Activated CD8-positive, alpha-beta memory T cell treated with anti-CD3 and anti-CD28 coated beads, Interleukin-2, amount 10 ng/mL, durations not matched to agents 7 days and 5 days (primary cell): ENCODE measurements at regions not wholly inside any gene's neighbourhood (a gene's known extent, or its start where the extent isn't known, plus 50 kb on each side); places are given as distances from the start of the nearest gene placed in this dataset.

Source experiments
- ATAC-seq: fragments of 150-1000 bp; cut with Tn5 transposase; one replicate; pipeline ENCODE4 v1.10.0; 2021; ENCODE audit warnings: moderate library complexity
- CTCF ChIA-PET: fragments of 350-600 bp; sonication (Branson Sonifier 250); formaldehyde crosslinking; loops from one replicate; lab custom pipeline; 2021; ENCODE audit warnings: antibody characterized with exemption; lab: Charles Lee
- DNase-seq: peaks from one replicate; pipeline ENCODE4 v3.0.0-alpha.2; 2020
- H3K27ac Mint-ChIP-seq: one replicate; pipeline ENCODE4 v1.8.0; 2021; ENCODE audit warnings: mild to moderate bottlenecking, mixed read lengths
- H3K27me3 Mint-ChIP-seq: one replicate; pipeline ENCODE4 v1.8.0; 2021; ENCODE audit warnings: mixed read lengths
- H3K36me3 Mint-ChIP-seq: one replicate; pipeline ENCODE4 v1.8.0; 2021; ENCODE audit warnings: mild to moderate bottlenecking, mixed read lengths
- H3K4me1 Mint-ChIP-seq: one replicate; pipeline ENCODE4 v1.8.0; 2021; ENCODE audit warnings: mixed read lengths
- H3K4me3 Mint-ChIP-seq: one replicate; pipeline ENCODE4 v1.8.0; 2021; ENCODE audit warnings: mild to moderate bottlenecking, moderate library complexity, mixed read lengths
- H3K9me3 Mint-ChIP-seq: one replicate; pipeline ENCODE4 v1.8.0; 2022; ENCODE audit warnings: low read depth, mixed read lengths

DNA sequence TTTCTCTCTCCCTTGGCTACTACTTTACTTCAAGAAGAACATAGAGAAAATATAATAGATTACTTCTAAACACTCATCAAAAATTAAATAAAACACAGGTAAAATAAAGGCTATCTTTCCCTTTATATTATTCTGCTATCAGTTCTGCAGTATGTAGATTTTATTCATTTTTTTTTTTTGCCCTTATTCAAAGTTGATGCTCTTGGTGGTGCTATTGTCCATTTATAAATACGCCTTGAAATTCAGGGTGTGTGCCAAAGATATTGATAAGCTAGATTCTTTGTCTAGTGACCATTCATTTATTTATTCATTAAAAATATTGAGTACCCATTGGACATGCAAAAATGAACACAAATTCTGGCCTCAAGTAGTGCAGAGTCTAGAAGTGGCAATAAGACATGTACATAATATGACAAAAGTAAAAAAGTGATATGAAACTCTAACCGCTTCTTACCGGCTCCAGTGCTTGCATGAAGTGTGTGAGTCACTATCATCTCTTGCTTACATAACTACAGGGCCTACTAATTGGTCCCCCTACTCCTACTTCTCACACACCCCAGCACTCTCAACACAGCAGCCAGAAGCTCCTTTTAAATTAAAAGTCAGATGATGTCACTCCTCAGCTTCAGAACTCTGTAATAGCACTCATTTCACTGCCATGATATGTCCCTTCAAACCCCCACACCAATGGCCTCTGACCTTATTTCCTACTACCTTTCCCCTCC lies 208.3 kb upstream of the FANCL start:
- ATAC-seq (no peak), DNase-seq (no peak)
- Mint-ChIP-seq H3K36me3 (no peaks in the 10 kb centered on the region), H3K4me3 (no peak overlapping the region), H3K27ac (no peak overlapping the region), H3K4me1 (peaks cover 3% of the 10 kb centered on the region), H3K27me3 (peaks cover 11% of the 10 kb centered on the region), H3K9me3 (no peaks in the 10 kb centered on the region)
- CTCF ChIA-PET: interaction anchor here (1.0 to 2.0 kb wide), 4 partner anchors 8 to 690 kb away, joined by 3 to 8 read pairs (median 6); no protein-coding TSS in a partner anchor

DNA sequence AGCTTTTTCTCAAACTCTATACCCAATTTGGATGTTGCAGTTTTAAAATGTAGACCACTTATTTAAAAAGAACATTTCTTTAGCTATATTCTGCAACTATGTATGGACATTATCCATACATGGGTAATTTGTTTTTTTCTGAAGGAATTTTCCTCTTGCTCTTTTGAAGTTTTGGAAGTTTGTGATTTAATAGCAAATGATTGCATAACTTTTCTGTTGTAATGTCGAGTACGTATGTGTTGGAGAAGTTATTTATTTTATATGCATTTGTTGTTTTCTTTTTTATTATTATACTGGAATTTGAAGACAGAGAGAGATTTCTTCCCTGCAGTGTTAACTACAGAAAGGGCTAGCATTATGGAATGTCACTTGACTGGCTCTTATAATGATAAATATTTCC lies 207.7 kb upstream of the FANCL start:
- no peak for DNase-seq
- CTCF ChIA-PET: interaction anchor here (1.6 to 2.0 kb wide), 3 partner anchors 9 to 689 kb away, joined by 4 to 8 read pairs (median 7); no protein-coding TSS in a partner anchor

DNA sequence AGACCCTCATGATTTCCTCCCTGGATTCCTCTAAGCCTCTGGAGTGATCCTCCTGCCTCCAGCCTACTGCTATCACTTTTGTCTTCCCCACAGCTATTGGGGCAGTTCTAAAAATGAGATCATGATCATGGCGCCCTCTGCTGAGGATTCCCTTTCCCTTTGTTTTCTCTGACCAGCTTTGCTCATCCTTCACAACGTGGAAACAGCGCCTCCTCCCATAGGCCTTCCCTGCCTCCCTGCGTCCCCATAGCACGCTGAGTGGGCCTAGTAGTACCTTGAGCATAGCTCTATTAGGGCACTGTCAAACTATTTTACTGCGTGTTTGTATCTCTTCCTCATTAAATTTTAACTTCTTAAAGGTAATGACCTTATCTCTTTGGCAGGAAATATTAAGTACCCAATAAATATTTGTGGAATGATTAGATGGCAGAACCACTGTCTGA lies 207.0 kb upstream of the FANCL start:
- Mint-ChIP-seq H3K27ac (no peak overlapping the region), H3K4me1 (peaks cover 3% of the 10 kb centered on the region), H3K36me3 (no peaks in the 10 kb centered on the region), H3K4me3 (no peak overlapping the region), H3K27me3 (peaks cover 13% of the 10 kb centered on the region), H3K9me3 (no peaks in the 10 kb centered on the region)
- DNase-seq (peak; percentile 58), ATAC-seq (peak; percentile 55)
- CTCF ChIA-PET: interaction anchor here (0.7 to 2.0 kb wide), 7 partner anchors 9 to 727 kb away, joined by 3 to 8 read pairs (median 5); no protein-coding TSS in a partner anchor

More for the DNA sequence above, 207.7 kb upstream of the FANCL start:
- H3K4me1 Mint-ChIP-seq: peaks cover 3% of the 10 kb centered on the region
- H3K27me3 Mint-ChIP-seq: peaks cover 13% of the 10 kb centered on the region
- no peaks in the 10 kb centered on the region for H3K36me3 Mint-ChIP-seq
- H3K4me3 Mint-ChIP-seq: no peak overlapping the region
- no peak overlapping the region for H3K27ac Mint-ChIP-seq
- no peak for ATAC-seq
- H3K9me3 Mint-ChIP-seq: no peaks in the 10 kb centered on the region

DNA sequence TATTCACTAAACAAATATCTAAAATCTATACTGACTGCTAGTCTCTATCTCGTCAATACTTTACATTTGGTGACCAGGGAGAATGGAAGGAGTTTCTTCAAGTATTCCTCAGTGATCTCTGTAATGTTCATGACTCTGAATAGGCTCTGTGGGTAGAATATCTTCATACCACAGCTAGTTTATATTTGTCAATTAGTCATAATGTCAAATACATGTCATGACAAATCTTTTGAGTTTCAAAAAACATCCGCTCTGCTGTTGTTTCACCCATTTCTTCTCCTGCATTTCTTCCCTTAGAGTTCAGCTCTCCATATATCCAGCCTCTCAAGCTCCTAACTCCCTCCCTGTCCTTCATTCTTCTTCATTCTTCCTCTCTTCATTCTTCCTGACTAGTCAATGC lies 206.5 kb upstream of the FANCL start:
- CTCF ChIA-PET: interaction anchor here (0.7 to 2.0 kb wide), 7 partner anchors 8 to 727 kb away, joined by 3 to 8 read pairs (median 5); no protein-coding TSS in a partner anchor
- no peak overlapping the region for H3K4me3 Mint-ChIP-seq
- ATAC-seq: no peak

DNA sequence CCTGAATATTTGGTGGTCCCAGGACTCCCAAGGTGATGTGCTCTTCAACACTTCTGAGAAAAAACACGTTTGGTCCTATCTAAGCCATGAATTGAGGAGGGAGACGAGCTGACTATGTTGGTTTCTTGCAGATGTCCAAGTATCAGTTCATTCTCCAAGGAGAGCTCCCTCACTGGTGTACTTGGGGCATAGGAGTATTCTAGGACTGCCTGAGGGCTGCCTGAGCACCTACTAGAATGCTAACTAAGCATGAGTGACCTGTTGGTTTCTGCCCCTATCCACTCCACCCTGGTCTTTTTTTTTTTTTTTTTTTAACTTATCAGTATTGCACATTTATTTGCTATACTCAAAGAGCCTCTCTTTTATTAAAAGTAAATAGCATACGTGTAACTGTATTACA lies 200.5 kb upstream of the FANCL start:
- Mint-ChIP-seq H3K9me3 (no peaks in the 10 kb centered on the region), H3K4me3 (no peak overlapping the region), H3K27ac (no peak overlapping the region), H3K4me1 (no peaks in the 10 kb centered on the region), H3K27me3 (peaks cover 15% of the 10 kb centered on the region), H3K36me3 (no peaks in the 10 kb centered on the region)
- CTCF ChIA-PET: no interaction called here
- no peak for DNase-seq
- no peak for ATAC-seq

More for the DNA sequence above, 206.5 kb upstream of the FANCL start:
- Mint-ChIP-seq H3K27me3 (peaks cover 13% of the 10 kb centered on the region), H3K36me3 (no peaks in the 10 kb centered on the region), H3K27ac (no peak overlapping the region), H3K4me1 (peaks cover 3% of the 10 kb centered on the region), H3K9me3 (no peaks in the 10 kb centered on the region)
- DNase-seq: no peak

DNA sequence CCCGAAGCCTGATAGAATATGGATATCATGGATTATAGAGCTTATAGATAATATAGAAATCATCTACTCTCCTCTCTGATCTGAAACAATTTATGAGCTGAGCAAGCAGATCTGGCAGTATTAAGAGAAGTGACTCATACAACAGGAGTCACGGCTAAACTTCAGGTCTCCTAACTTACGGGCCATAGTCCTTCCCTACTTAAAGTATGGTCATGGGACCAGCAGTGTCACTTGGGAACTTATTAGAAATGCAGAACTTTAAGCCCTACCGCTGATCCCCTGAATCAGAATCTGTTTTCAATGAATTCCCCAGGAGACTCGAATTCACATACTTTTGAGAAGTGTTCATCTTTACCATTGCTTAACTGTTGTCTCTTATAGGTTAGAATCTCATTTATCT lies 195.7 kb upstream of the FANCL start:
- Mint-ChIP-seq H3K27ac (no peak overlapping the region), H3K36me3 (no peaks in the 10 kb centered on the region), H3K9me3 (no peaks in the 10 kb centered on the region), H3K27me3 (peaks cover 22% of the 10 kb centered on the region), H3K4me3 (no peak overlapping the region), H3K4me1 (no peaks in the 10 kb centered on the region)
- CTCF ChIA-PET: no interaction called here
- DNase-seq: no peak
- no peak for ATAC-seq

DNA sequence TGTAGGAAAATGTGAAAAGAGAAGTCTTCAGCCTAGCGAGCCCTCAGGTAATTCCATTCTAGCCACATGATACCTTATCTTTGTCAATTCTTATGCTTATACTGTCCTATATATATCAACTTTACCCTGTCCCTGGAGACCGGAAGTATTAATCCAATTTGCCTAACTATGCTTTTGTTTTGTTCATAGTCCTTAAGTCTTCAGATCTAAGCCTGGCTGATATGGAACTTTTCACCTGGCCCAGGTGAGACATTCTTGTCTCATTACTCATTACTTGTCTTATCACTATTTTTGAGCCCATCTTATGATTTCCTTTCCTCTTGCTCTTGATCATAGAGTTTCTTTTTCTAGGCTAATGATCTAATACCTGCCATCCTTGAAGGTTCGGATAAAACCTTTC lies 194.1 kb upstream of the FANCL start:
- Mint-ChIP-seq H3K27ac (no peak overlapping the region), H3K4me1 (no peaks in the 10 kb centered on the region), H3K36me3 (no peaks in the 10 kb centered on the region), H3K9me3 (no peaks in the 10 kb centered on the region), H3K4me3 (no peak overlapping the region), H3K27me3 (peaks cover 31% of the 10 kb centered on the region)
- no peak for ATAC-seq
- CTCF ChIA-PET: no interaction called here
- no peak for DNase-seq

DNA sequence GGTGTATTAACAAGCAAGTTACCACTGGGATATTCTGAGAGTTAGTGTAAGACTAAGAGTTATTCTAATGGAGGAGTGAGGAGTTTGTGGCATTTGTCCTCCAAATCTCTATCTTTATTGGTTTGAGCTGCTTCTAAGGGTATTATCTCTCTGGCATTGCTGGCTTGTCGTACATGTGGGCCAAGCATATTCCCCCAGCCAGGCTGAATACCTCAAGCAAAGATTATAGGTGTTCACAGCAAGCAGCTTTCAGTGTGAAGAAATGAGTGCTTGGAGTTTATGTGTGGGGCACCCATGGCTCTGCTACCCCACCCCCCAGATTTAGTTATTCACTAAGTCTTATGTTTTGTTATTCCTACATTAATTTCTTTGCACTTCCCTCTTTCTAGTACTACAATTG lies 193.6 kb upstream of the FANCL start:
- Mint-ChIP-seq H3K9me3 (no peaks in the 10 kb centered on the region), H3K27me3 (peaks cover 35% of the 10 kb centered on the region), H3K4me1 (no peaks in the 10 kb centered on the region), H3K4me3 (no peak overlapping the region), H3K27ac (no peak overlapping the region), H3K36me3 (no peaks in the 10 kb centered on the region)
- CTCF ChIA-PET: no interaction called here
- DNase-seq (no peak), ATAC-seq (no peak)

DNA sequence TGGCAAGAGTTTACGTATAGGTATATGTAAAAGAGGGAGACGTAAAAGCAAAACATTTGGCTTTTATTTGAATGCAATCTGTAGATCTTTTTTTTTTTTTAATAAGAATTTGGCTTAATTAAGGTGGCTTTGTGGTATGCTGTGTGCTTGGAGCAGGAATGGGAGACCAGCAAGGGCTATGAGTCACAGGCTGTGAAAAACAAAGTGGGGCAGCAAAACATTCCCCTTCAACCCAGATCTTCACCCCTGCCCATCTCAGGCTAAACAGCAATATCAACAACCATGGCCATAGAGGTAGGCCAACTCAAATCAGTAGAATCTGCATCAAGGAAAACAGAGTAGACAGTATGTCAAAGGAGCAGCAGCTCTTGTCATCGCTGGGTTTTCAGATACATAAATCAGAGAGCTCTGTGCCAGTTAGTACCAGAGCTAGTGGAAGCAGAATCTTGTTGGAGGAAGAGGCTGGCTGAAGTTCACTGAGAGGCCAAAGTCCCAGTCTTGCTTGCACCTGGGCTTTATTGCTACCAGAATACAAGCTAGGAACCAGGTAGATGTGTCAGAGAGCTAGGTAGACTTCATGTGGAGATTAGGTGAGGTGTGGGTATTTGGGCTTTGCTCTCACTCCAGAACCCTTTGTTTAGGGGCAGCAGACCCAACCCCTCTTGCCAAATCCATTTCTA lies 191.5 kb upstream of the FANCL start:
- ATAC-seq (no peak), DNase-seq (no peak)
- Mint-ChIP-seq H3K9me3 (no peaks in the 10 kb centered on the region), H3K36me3 (no peaks in the 10 kb centered on the region), H3K4me1 (peaks cover 2% of the 10 kb centered on the region), H3K27me3 (peaks cover 47% of the 10 kb centered on the region), H3K4me3 (no peak overlapping the region), H3K27ac (no peak overlapping the region)
- CTCF ChIA-PET: no interaction called here

DNA sequence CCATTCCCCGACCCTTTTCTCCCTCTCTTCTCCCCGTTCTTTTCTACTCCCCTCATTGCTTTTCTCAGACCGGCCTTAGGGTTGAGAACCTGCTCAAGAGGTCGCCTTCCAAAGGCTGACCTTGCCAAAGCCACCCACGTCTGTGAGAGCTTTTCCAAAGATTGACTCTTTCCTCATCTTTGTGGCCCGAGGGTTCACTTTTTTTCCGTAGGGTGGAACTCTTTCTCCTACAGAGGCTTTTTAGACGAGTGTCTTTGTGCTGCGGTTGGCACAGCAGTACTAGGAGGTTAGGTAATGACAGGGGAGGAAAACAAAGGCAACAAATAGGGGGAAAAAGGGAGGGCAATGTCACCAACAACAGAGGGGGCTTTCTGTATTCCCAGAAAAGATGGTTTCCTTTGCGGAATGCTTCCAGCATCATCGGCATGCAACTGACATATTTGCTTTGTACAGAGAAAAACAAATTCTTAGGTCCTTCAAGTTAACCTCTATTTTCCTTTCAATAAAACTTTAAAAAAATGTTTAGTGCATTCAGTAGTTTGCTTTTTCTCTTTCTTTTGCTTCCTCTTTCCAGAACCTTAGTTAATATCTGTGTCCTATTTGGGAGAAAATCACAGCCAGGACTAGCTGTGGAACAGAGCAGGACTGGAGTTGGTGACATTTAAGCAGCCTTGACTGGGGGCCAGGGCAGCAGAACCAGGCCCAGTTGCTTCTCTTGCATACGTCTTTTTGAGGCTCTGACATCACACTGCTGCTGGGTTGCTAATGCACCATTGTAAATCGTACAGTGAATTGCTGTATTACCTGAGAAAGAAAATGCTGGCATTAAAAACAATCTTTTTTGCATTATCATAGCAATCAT lies 188.1 kb upstream of the FANCL start:
- H3K9me3 Mint-ChIP-seq: no peaks in the 10 kb centered on the region
- no peaks in the 10 kb centered on the region for H3K36me3 Mint-ChIP-seq
- H3K4me3 Mint-ChIP-seq: peak overlapping the region; percentile 30
- ATAC-seq (no peak), DNase-seq (no peak)
- H3K27ac Mint-ChIP-seq: no peak overlapping the region
- H3K27me3 Mint-ChIP-seq: peaks cover 62% of the 10 kb centered on the region
- peaks cover 6% of the 10 kb centered on the region for H3K4me1 Mint-ChIP-seq
- CTCF ChIA-PET: no interaction called here

DNA sequence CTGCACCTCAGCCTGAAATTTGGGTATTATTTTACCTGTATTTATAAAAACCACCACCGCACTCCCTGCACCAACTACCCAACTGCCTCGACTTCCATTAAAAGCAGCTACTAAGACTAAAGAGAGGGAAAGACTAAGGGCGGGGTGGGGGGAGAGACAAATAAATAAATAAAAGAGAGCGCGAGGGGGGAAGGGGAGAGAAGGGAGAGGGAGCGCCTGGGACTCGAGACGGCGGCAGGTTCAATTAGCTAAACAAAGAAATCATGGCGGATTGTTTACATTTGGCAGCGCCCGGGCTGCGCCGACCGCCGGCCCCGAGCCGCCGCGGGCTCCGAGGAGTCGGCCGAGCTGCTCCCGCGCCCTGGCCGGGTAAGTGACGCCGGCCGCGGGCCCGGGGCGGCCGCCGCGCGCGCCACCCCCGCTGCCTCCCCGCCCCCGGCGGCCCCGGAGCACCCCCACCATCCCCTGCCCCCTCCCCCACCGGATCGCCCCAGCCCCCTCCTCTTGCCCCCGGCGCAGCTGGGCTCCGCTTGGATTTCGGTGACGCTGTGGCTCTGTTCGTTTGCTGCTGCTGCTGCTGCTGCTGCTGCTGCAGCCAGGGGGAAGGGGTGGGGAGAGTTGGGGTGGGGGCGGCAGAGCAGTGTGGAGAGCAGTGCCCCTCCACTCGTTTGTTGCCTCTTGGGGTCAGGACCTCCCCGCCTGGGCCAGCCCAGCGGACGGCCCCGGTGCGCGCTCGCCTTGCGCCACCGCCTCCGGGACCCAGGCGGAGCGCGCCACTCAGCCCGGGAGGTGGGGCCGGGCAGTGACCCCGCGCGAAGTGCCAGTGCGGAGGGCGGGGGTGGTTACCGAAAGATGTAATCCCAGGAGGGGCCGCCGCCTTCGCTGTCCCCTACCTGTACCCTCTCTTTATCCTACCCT lies 187.2 kb upstream of the FANCL start:
- H3K27me3 Mint-ChIP-seq: peaks cover 62% of the 10 kb centered on the region
- ATAC-seq (no peak), DNase-seq (no peak)

DNA sequence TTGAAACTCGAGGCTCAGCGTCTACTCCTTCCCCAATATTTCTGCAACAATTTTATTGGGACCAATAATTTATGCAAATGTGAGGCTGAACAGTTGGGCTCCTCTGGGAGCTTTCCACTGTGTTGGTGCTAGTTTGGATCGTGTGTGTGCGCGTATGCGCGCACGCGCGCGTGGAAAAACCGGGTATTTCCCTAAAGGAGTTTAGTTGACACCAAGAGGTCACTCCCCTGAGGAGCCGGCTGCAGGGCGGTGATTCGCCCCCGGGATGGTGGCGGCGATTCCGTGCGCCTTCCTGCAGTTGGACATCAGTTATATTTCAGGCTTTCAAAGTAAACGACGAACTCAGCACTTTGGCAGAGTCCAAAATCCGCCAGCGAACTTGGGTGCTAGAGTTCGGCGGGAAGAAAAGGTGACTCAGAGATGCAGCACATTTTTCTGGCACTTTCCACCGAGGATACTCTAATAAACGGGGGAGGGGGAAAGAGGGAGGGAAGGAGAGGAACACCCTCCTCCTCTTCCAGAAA lies 186.5 kb upstream of the FANCL start:
- ATAC-seq (no peak), DNase-seq (no peak)
- Mint-ChIP-seq H3K4me3 (peak overlapping the region; percentile 63), H3K36me3 (no peaks in the 10 kb centered on the region), H3K27me3 (peaks cover 57% of the 10 kb centered on the region), H3K9me3 (no peaks in the 10 kb centered on the region), H3K27ac (no peak overlapping the region), H3K4me1 (peaks cover 6% of the 10 kb centered on the region)
- CTCF ChIA-PET: no interaction called here

More for the DNA sequence above, 187.2 kb upstream of the FANCL start:
- Mint-ChIP-seq H3K4me3 (peak overlapping the region; percentile 63), H3K36me3 (no peaks in the 10 kb centered on the region), H3K4me1 (peaks cover 6% of the 10 kb centered on the region), H3K9me3 (no peaks in the 10 kb centered on the region), H3K27ac (no peak overlapping the region)
- CTCF ChIA-PET: no interaction called here
